ENCODE measurements at regions not wholly inside any gene's neighbourhood (a gene's known extent, or its start where the extent isn't known, plus 50 kb on each side); places are given as distances from the start of the nearest gene placed in this dataset.

DNA sequence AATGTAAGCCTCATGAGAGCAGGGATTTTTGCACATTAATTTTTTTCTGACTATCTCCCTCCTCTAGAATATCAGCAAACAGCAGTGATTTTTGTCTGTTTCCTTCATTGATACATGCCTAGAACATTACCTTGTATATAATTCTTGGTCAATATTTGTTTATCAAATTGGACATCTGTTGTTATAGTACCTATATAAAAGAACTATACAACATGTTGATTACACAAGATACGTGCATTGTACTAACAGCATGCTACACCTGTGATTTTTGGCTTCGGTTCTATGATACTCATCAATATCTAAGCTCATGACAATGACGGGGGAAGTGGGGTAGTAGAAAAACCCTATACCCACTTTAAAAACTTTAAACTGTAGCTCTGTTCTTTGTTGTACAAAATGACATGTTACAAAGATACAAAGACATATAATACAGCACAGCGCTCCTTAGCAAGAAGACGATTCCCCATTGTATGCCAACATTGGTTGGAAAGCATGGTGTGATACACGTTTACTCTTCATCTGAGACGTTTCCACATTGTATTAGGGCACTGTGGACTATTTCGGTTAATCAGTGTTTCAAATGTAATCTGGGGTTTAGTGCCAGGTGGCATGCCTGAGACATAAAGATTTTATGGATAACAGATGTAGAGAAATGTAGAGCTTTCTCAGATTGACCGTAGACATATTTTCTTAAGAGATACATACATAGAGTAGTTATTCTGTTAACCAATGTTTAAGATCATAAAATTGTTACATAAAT is 70.5 kb upstream of the FOXP2 start:
- Histone ChIP-seq H2BK15ac (ENCODE audit: low read depth, low read length) (no peak overlapping the region), H3K18ac (ENCODE audit: insufficient read length, low read depth, low read length) (no peak overlapping the region), H3K79me2 (ENCODE audit: insufficient read depth, low read length) (no peaks in the 10 kb centered on the region), H3K56ac (ENCODE audit: insufficient read length, low read depth, low read length) (no peak overlapping the region), H3K9ac (ENCODE audit: extremely low read depth, insufficient read length, low read length) (no peak overlapping the region), H2BK120ac (ENCODE audit: low read depth, low read length, poor library complexity, severe bottlenecking) (no peak overlapping the region), H2AFZ (ENCODE audit: low read length) (no peak overlapping the region), H3T11ph (ENCODE audit: low read length) (no peak overlapping the region), H3K9me3 (ENCODE audit: control insufficient read depth, low read depth, low read length) (no peaks in the 10 kb centered on the region), H2BK5ac (ENCODE audit: insufficient read length, low read length) (no peak overlapping the region), H3K4ac (ENCODE audit: low read depth, low read length) (no peak overlapping the region), H3K27ac (ENCODE audit: insufficient read length, low read depth, low read length) (no peak overlapping the region), H2BK20ac (ENCODE audit: low read depth, low read length, poor library complexity, severe bottlenecking) (no peak overlapping the region), H4K91ac (ENCODE audit: insufficient read length, low read depth, low read length) (no peak overlapping the region), H3K79me1 (ENCODE audit: insufficient read depth, low read depth, low read length, poor library complexity, severe bottlenecking) (no peaks in the 10 kb centered on the region), H3K23me2 (ENCODE audit: insufficient read length, low read depth, low read length, poor library complexity, severe bottlenecking) (no peaks in the 10 kb centered on the region), H3K4me2 (ENCODE audit: insufficient read depth, insufficient read length, low read length) (no peak overlapping the region), H3K4me1 (ENCODE audit: insufficient read depth, low read length) (no peaks in the 10 kb centered on the region), H3K23ac (ENCODE audit: insufficient read length, low read depth, low read length) (no peak overlapping the region), H3K27me3 (ENCODE audit: insufficient read depth, low read length) (no peaks in the 10 kb centered on the region), H2BK12ac (ENCODE audit: insufficient read length, low read depth, low read length) (no peak overlapping the region), H3K14ac (ENCODE audit: insufficient read depth, low read length) (no peak overlapping the region), H4K20me1 (ENCODE audit: control insufficient read depth, insufficient read depth, insufficient read length) (no peaks in the 10 kb centered on the region), H4K5ac (ENCODE audit: insufficient read length, low read depth, low read length) (no peak overlapping the region), H4K8ac (replicated peaks; ENCODE audit: insufficient read length, low read depth, low read length) (no peak overlapping the region), H2AK5ac (ENCODE audit: insufficient read length, low read length) (no peak overlapping the region)
- Mint-ChIP-seq H3K4me1 (peaks cover 0 to 5% of the 10 kb centered on the region in 2 experiments; a peak in 2 of 4 replicates), H3K27ac (no peak overlapping the region), H3K4me3 (no peak overlapping the region), H3K9me3 (no peaks in the 10 kb centered on the region), H3K27me3 (ENCODE audit: low read depth) (no peaks in the 10 kb centered on the region), H3K36me3 (ENCODE audit: insufficient read depth in 1 of 3, low read depth in 3 of 3) (no peaks in the 10 kb centered on the region)
- TF ChIP-seq, protein P1, sequence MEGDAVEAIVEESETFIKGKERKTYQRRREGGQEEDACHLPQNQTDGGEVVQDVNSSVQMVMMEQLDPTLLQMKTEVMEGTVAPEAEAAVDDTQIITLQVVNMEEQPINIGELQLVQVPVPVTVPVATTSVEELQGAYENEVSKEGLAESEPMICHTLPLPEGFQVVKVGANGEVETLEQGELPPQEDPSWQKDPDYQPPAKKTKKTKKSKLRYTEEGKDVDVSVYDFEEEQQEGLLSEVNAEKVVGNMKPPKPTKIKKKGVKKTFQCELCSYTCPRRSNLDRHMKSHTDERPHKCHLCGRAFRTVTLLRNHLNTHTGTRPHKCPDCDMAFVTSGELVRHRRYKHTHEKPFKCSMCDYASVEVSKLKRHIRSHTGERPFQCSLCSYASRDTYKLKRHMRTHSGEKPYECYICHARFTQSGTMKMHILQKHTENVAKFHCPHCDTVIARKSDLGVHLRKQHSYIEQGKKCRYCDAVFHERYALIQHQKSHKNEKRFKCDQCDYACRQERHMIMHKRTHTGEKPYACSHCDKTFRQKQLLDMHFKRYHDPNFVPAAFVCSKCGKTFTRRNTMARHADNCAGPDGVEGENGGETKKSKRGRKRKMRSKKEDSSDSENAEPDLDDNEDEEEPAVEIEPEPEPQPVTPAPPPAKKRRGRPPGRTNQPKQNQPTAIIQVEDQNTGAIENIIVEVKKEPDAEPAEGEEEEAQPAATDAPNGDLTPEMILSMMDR (conservative IDR thresholded peaks at IDR 0.05): no peak
- WGBS (ENCODE audit: extremely low coverage, insufficient read length, low lambda C conversion rate): no CpG with 5 or more reads among the region's 9 CpGs
- no peak for DNase-seq
